GM19193 (cell line): ENCODE measurements at regions not wholly inside any gene's neighbourhood (a gene's known extent, or its start where the extent isn't known, plus 50 kb on each side); places are given as distances from the start of the nearest gene placed in this dataset.

Experiments
- POLR2A ChIP-seq: IDR thresholded peaks from 4 replicates; pipeline ENCODE4 v1.6.1; 2011; ENCODE audit not compliant: insufficient read depth, insufficient read length; ENCODE audit errors: extremely low read depth

DNA sequence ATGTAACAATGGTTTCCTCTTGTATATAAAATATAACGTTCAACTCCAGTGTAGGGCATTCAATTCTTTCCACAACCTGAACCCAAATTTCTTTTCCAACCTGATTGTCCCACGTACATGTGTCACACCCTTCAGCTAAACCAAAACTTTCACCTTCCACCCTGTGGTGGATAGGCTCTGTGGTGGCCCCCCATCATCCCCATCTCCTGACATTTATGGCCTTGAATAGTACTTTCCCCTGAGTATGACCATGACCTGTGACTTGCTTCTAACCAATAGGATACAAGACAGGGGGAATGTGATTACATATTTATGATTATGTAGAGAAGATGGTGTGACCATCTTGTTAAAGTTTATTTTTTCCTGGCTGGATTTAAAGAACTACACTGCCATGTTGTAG lies 377.0 kb downstream of the PTPRC start:
- TF ChIP-seq POLR2A = no peak

DNA sequence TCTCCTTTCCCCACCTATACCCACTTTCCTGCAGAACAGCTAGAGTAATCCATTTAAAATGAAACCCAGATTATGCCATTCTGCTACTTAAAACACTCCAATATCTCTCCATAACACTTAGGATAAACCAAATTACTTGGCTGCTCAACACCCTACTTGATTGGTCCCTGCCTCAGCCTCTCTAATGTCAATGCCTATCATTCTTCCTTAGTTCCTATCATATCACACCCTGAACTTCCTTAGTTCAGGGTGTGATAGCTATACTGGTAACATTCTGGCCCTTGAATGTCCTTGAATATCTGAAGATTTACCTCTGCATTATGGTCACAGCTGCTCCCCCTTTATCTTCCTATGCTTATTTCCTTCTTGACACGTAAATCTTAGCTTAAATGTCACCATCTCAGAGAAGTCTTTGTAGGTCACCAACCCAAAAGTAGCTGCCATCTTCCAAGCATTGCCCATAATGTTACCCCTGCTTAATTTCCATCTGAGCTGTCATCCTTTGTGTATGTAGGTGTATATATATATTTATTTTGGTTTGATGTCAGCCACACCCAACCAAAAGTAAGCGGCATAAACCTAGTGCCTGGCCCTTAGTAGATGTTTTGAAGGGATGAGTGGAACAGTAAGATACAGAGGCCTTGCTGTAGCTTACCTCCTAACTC lies 379.8 kb downstream of the PTPRC start:
- TF ChIP-seq POLR2A = no peak

DNA sequence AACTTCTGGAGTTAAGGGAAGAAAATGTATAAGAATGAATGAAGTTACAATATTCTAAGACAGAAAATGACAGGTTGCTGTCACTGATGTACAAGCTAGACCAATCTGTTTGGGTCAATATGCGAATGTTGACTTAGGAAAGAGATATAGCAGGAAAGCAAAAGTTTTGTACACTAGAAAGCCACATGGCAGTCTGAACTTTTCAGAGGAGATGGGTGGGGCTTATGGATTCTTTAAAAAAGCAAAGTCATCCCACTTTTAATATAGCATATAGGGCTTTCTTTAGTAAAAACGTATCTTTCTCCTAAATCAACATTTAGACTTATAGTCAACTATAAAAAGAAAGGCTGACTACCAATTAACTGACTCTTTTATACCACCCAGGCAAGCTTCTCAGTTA lies 381.2 kb downstream of the PTPRC start:
- TF ChIP-seq POLR2A = no peak

DNA sequence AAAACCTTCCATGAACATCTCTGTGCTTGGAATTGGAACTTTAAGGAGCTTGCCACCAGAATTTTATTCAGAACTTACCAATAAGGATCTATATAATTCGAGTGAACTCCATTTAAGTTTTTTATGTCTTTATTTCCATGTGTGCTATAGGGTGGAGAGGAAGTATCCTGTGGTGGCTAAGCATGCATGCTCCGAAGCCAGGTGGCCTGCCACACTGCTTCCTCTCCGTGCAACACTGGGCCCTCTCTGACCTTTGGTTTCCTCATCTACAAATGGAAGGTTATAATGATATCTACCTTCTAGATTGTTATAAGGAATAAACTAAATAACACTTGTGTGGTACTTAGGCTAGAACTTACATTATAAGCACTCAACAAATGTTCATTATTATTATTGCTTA lies 382.1 kb downstream of the PTPRC start:
- no peak for TF ChIP-seq POLR2A

DNA sequence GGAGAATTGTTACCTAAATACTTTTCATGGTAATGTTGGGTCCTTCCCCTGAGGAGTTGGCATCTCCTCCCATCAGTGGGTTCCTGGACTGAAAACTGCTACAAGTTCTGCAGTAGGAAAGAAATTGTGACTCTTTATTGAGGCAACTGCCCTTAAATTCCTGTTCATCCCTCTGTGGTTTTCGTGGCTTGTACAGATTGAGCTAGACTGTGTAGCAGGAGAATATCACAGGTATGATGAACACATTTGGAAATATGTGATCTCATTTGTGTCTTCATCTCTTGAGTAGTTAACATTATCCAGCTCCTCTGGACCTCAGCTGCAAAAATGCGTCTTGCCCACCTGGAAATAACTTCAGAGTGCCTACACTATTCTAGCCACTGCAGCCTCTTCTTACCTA lies 390.6 kb downstream of the PTPRC start:
- TF ChIP-seq POLR2A = no peak

DNA sequence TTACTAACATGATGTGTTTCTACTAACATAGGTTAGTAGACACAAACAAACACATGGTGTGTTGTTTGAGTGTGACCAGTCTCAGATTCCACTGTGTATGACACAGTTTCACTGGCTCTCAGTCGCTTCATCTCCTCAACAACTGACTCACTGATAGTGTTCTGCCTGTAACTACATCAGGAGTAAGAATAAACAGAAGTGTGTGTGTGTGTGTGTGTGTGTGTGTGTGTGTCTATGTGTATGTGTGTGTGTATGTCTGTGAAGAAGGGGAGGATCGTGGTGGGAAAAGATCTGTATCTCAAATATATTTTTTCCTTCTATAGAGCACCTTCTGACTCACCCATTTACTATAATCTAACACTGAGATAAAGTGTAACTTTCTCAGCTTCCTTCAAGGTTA lies 391.0 kb downstream of the PTPRC start:
- no peak for TF ChIP-seq POLR2A

DNA sequence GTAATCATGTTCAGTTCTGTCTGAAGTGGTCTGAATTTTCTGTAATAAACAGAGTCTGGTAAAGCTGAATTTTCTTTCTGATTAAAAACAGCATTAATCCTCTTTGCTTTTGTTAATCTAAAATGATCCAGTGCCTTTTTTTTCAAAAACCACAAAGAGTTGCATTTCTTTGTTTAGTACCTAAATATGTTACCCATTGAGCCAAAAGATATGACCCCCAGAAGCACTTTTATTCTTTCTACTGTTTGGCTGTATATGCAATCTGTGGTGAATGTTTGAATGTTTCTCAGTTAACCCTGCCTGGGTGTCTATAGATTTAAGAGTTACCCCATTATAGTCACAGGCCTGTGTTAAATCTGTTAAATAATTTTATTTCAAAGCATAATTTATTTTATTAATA lies 394.8 kb downstream of the PTPRC start:
- no peak for TF ChIP-seq POLR2A

DNA sequence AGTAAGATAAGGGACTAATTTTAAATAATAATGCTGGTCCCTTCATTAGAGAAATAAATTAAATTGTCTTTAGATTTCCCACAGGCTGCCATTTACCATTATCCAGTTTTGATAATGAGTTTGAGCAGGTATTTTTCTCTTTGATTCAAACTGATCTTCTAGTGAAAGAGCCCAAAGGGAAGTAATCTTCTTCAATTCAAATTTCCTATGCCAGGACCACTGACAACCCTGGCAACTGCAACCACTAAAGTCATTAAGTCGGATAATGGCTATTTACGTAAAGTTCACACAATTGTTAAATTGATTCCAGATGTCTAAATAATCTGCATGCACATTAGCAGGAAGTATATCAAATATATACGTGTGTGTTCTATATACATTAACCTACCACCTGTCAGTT lies 399.3 kb downstream of the PTPRC start:
- no peak for TF ChIP-seq POLR2A

DNA sequence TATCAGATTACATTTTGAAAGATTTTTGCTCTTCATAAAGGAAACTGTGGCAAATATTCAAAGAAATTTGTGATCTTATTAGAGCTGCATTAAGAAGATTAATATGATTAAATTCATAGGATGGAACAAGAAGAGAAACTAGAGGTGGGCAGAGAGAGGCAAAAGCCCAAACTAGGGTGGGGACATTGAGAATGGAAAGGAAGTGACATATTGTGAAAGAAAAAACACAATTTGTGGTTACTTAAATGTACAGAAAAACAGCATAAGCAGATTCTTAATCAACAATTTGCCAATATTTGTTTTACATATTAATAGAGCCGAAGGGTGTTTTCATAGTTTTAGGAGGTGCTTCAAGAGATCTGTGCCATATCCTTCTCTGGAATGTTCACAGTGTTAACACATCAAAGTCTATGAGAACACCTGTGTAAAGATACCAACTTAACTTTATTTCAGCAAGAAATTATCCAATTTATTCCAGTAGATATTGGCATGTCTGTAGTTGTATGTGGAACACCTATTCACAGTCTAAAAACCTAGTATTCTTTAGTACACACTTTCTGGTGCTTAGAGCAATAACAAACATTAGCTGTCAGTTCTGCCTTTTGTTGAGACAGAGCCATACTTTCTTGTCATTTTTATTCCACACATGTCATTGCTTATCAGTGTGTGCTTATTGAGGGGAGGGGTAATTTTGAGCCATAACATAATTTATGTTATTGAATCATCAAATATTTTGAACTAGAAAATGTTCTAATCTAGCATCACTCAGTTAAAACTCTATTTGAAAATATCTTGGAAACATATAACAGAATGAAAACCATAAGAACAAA lies 401.5 kb downstream of the PTPRC start:
- no peak for TF ChIP-seq POLR2A

DNA sequence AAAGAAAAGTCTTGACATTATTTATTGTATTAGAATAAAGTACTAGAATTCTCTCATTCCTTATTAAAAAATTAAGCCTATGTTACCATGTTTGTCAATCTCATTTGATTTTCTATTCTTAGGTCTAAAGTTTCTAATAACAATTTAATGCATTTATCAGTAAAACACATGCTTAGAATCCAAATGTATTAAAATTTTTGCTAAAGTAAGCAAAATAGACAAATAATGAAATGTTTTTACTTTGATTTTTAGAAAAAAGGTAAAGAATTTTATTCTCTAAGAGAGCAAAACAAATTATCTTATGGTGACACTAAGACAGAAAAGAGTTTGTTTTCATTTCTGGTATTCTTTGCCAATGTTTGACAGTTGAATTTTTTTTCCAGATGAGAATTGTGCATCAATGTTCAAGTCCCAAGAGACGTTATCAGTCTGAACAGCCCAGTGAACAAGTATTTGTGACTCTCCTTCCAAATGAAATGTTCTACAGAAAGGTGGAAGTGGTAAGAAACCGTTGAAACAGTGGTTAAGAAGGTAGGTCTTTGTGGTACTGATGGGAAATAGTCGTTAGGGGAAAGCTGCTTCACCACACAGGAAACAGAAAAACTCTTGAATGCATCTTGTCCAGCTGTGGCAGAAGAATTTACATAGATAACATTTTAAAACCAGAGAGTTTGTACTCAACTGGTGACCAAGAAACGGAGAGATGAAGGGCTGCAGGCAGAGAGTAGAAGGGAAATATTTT lies 402.5 kb downstream of the PTPRC start:
- no peak for TF ChIP-seq POLR2A

DNA sequence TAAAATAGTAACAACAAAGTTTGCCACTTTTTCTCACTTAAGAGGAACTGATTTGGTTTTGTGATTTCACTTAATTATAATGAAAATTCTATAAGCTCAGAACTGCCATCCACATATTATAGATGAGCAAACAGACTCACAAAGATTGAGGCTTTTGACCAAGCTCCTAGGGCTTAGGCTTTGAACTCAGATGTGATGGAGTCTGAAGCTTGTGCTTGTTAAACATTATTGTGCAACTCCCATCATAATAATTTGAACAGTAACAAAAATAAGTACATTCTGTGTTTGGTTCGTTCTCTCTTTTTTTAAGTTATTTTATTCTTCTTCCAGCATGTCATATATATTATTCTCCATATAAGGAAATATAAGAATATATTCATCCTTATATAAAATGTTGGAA lies 403.4 kb downstream of the PTPRC start:
- TF ChIP-seq POLR2A = no peak

DNA sequence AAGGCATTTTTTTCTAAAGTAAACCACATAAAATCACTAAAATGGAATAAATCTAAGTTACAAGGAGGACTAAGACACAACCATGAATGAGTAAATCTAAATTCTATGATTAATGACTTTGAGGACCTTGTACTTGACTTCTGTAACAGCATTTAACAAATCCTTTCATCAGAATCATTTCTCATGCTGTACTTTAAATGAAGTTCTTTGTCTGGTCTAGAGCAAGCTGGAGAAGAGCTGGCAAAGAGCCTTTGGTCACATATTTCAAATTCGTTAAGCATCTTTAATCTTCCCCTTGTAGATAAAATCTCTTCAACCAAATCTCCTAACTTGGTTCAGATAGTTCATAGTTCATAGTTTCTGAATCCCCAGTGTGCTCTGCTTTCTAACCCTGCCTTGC lies 405.4 kb downstream of the PTPRC start:
- no peak for TF ChIP-seq POLR2A

DNA sequence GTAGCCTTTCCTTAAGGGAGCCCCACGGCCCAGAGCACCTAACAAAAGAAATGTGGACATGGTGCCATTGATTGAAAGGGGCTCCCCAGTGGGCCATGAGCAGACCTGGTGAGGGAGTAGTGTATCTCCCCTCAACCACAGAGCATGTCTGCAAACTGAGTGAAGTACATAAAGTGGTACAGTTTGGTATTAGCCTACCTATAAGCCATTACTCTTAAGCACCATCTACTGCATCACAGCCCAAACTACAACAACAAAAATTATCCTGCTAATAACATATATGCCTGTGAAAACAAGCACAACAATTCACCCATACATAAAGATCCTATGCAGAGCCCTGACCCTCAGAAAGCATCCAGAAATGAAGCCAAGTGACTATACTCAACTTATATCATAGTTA lies 407.8 kb downstream of the PTPRC start:
- no peak for TF ChIP-seq POLR2A

DNA sequence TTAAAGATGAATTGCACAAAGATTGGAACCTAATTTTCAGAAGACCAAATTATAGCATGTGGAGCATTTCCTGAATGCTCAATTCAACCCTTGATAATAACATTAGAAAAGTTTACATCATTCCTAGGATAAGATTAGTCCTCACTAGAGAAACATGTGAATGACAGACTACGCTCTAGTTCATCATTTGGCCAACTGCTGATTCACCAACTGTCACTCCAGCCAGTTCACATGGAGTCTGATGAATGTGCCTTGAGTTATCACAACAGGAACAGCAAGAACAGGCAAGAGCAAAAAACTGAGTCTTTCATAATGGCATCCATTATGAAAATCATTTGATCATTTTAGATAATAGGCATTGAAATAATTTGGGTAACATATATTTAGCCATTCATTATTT lies 415.9 kb downstream of the PTPRC start:
- no peak for TF ChIP-seq POLR2A

DNA sequence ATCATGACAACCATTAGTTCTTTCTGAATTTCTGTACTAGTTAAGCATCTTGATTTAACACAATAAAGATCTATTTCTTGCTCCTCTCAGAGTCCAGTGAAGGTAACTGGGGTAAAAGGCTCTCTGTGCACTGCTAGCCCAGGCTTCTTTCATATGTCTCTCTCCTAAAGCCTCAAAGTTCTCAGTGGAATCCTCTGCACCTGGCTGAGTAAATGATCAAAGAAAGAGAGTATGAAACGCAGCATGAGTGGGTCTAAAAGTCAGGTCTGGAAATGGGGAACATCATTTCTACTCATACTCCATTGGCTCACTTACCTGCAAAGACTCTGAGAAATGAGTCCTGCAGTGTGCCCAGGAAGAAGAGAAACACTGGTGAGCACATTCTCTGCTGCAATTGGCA lies 418.5 kb downstream of the PTPRC start:
- TF ChIP-seq POLR2A = no peak

DNA sequence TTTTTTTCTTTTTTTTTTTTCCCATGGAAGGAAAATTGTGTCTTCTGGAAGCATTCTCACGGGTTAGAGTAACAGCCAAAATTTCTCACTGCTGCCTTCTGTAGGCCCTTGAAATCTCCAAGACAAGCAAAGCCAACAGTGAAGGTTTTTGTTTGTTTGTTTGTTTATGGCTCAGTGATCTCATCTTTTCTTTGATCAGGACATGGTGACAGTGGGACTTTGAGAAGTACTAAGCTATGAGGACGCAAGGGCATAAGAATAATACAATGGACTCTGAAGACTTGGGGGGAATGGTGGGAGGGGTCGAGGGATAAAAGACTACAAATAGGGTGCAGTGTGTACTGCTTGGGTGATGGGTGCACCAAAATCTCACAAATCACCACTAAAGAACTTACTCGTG lies 419.4 kb downstream of the PTPRC start:
- no peak for TF ChIP-seq POLR2A
